Esophagus squamous epithelium (tissue), 4 donors: ENCODE measurements at regions not wholly inside any gene's neighbourhood (a gene's known extent, or its start where the extent isn't known, plus 50 kb on each side); places are given as distances from the start of the nearest gene placed in this dataset.

Source experiments
- POLR2A ChIP-seq, 4 donors: fragments of 450-650 bp; IDR thresholded peaks; one replicate each; pipeline ENCODE4 v1.6.1; 2017; ENCODE audit warnings: antibody characterized with exemption in 4 of 4, mild to moderate bottlenecking in 4 of 4, moderate library complexity in 3 of 4
- TF ChIP-seq, protein P1 (sequence below), 6 experiments: fragments of 450-650 bp in 4 of 6; fragments of 200-600 bp in 2 of 6; sonication (generic) in 2 of 6; IDR thresholded peaks; one replicate each; pipeline ENCODE4 v1.5.1; 2016 to 2019; ENCODE audit warnings: antibody characterized with exemption in 6 of 6, mild to moderate bottlenecking in 4 of 6, moderate library complexity in 4 of 6

DNA sequence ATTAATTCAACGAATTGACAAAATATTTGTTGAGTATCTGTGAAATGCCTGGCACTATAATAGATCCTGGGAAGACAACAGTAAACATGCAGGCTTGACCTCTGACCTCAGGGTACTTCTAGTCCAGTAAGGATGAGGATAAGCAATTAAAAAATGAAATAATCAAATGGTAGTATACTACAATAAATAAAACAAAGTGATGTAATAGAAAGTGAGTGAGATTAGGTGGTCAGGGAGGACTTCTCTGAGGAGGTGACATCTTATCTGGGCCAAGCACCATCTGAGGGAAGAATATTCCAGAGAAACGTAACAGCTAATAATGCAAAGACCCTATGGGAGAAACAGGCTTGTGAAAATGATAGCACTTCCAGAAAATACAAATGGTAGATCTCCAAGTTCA lies 50.1 kb upstream of the RHOBTB1 start:
- TF ChIP-seq, protein P1, sequence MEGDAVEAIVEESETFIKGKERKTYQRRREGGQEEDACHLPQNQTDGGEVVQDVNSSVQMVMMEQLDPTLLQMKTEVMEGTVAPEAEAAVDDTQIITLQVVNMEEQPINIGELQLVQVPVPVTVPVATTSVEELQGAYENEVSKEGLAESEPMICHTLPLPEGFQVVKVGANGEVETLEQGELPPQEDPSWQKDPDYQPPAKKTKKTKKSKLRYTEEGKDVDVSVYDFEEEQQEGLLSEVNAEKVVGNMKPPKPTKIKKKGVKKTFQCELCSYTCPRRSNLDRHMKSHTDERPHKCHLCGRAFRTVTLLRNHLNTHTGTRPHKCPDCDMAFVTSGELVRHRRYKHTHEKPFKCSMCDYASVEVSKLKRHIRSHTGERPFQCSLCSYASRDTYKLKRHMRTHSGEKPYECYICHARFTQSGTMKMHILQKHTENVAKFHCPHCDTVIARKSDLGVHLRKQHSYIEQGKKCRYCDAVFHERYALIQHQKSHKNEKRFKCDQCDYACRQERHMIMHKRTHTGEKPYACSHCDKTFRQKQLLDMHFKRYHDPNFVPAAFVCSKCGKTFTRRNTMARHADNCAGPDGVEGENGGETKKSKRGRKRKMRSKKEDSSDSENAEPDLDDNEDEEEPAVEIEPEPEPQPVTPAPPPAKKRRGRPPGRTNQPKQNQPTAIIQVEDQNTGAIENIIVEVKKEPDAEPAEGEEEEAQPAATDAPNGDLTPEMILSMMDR (IDR thresholded peaks at IDR 0.05) = no peak
- no peak for TF ChIP-seq POLR2A (IDR thresholded peaks at IDR 0.05)
